ENCODE measurements at regions not wholly inside any gene's neighbourhood (a gene's known extent, or its start where the extent isn't known, plus 50 kb on each side); places are given as distances from the start of the nearest gene placed in this dataset.
"Not testable (repeated sequence)": the region's sequence is repeated elsewhere in the genome, so short reads cannot be mapped to it uniquely, and the experiment has no call there.

- no peak for DNase-seq
- no peaks in the 10 kb centered on the region for H4K20me1 ChIP-seq (ENCODE audit: insufficient read depth)
- H3K27me3 ChIP-seq (ENCODE audit: insufficient read depth), result no peaks in the 10 kb centered on the region
- no peak for TF ChIP-seq RXRA (IDR thresholded peaks at IDR 0.05; ENCODE audit: borderline replicate concordance, low read depth)
- no peak for TF ChIP-seq CHD2 (IDR thresholded peaks at IDR 0.05; ENCODE audit: low read length, partially characterized antibody)
- TF ChIP-seq SMC3 (IDR thresholded peaks at IDR 0.05; ENCODE audit: low read depth, low read length), result no peak
- no peak for TF ChIP-seq FOSL2 (IDR thresholded peaks at IDR 0.05; ENCODE audit: borderline replicate concordance, low read depth)
- no peak for TF ChIP-seq GABPA (IDR thresholded peaks at IDR 0.05; ENCODE audit: low read depth)
- TF ChIP-seq RCOR1 (IDR thresholded peaks at IDR 0.05; ENCODE audit: low read length), result no peak
- no peak for TF ChIP-seq PBX3 (IDR thresholded peaks at IDR 0.05)
- no peak for TF ChIP-seq FOXM1 (IDR thresholded peaks at IDR 0.05; ENCODE audit: low read depth)
- no peak for TF ChIP-seq NFIC (IDR thresholded peaks at IDR 0.05; ENCODE audit: borderline replicate concordance)
- no peak for TF ChIP-seq SIN3A (IDR thresholded peaks at IDR 0.05; ENCODE audit: borderline replicate concordance, low read depth, low read length)
- TF ChIP-seq GATA2 (CRISPR knock-in tag; IDR thresholded peaks at IDR 0.05), result no peak
- no peak for TF ChIP-seq JUND (IDR thresholded peaks at IDR 0.05)
- TF ChIP-seq IRF3 (IDR thresholded peaks at IDR 0.05; ENCODE audit: low read depth, low read length), result no peak
- TF ChIP-seq REST (IDR thresholded peaks at IDR 0.05; ENCODE audit: low read depth, low read length), result no peak
- TF ChIP-seq FOXJ3 (CRISPR knock-in tag; IDR thresholded peaks at IDR 0.05), result no peak
- TF ChIP-seq YY1 (IDR thresholded peaks at IDR 0.05; ENCODE audit: low read depth), result no peak
- TF ChIP-seq MXI1 (IDR thresholded peaks at IDR 0.05; ENCODE audit: low read depth, low read length), result no peak
- WGBS (ENCODE audit: low lambda C conversion rate), result under 1% methylated on average over 4 of the region's 4 CpGs
- POLR2A ChIA-PET, result no interaction called here
- no peaks in the 10 kb centered on the region; a peak in 1 of 4 replicates for H3K4me1 ChIP-seq (ENCODE audit: control insufficient read depth in 1 of 2, insufficient read depth in 2 of 2, low read depth in 1 of 2, low read length in 1 of 2)
- H3K9me2 ChIP-seq, result no peaks in the 10 kb centered on the region
- no peak overlapping the region for H3K27ac ChIP-seq (ENCODE audit: low read depth in 2 of 2, low read length in 1 of 2)
- H3K9me3 ChIP-seq, result no peaks in the 10 kb centered on the region
- no peak overlapping the region for H3K4me2 ChIP-seq
- no peak overlapping the region for H2AFZ ChIP-seq (ENCODE audit: low read depth)
- CTCF ChIA-PET, result no interaction called here
- H3K4me3 ChIP-seq (ENCODE audit: low read depth in 2 of 2, low read length in 1 of 2), result no peak overlapping the region
- no peaks in the 10 kb centered on the region for H3K36me3 ChIP-seq (replicated peaks in 1 of 2; ENCODE audit: control insufficient read depth in 1 of 2, insufficient read depth in 2 of 2, low read length in 1 of 2)
- no peaks in the 10 kb centered on the region for H3F3A ChIP-seq (replicated peaks; ENCODE audit: insufficient read depth)
- H3K79me2 ChIP-seq (ENCODE audit: insufficient read depth), result no peaks in the 10 kb centered on the region
- no peak overlapping the region for H3K9ac ChIP-seq
Observed at GRCh38 chr10:117807441-117807840, 239.3 kb downstream of the RAB11FIP2 start.

GRCh38 chr10:117815816-117816215 is 230.9 kb downstream of the RAB11FIP2 start:
- H3K4me3 ChIP-seq (ENCODE audit: low read depth in 2 of 2, low read length in 1 of 2); H3K4me2 ChIP-seq; H3K9me3 ChIP-seq; H3F3A ChIP-seq (replicated peaks; ENCODE audit: insufficient read depth); H3K27ac ChIP-seq (ENCODE audit: low read depth in 2 of 2, low read length in 1 of 2); H3K4me1 ChIP-seq (ENCODE audit: control insufficient read depth in 1 of 2, insufficient read depth in 2 of 2, low read depth in 1 of 2, low read length in 1 of 2); POLR2A ChIA-PET; H3K27me3 ChIP-seq (ENCODE audit: insufficient read depth); DNase-seq; H2AFZ ChIP-seq (ENCODE audit: low read depth); H3K9me2 ChIP-seq; CTCF ChIA-PET; H3K9ac ChIP-seq; H4K20me1 ChIP-seq (ENCODE audit: insufficient read depth); H3K79me2 ChIP-seq (ENCODE audit: insufficient read depth); H3K36me3 ChIP-seq (replicated peaks in 1 of 2; ENCODE audit: control insufficient read depth in 1 of 2, insufficient read depth in 2 of 2, low read length in 1 of 2): not testable (repeated sequence)
- 26% methylated on average over 2 of the region's 2 CpGs for WGBS (ENCODE audit: low lambda C conversion rate)

Data from SK-N-SH (cell line).